GM23338 (cell line): ENCODE measurements at regions not wholly inside any gene's neighbourhood (a gene's known extent, or its start where the extent isn't known, plus 50 kb on each side); places are given as distances from the start of the nearest gene placed in this dataset.

ENCODE experiments used
- CREB1 ChIP-seq: fragments of 250-450 bp; sonication (Bioruptor Pico); IDR thresholded peaks from 2 replicates; pipeline ENCODE4 v1.5.0; 2020; ENCODE audit warnings: low read depth, mild to moderate bottlenecking, moderate library complexity
- EZH2 ChIP-seq: fragments of 200-600 bp; sonication (generic); IDR thresholded peaks from one replicate; pipeline ENCODE4 v1.8.0; 2017; ENCODE audit warnings: antibody characterized with exemption, mild to moderate bottlenecking, low read depth; ENCODE audit not compliant: unreplicated experiment
- EZH2phosphoT487 ChIP-seq: fragments of 200-600 bp; sonication (generic); IDR thresholded peaks from one replicate; pipeline ENCODE4 v1.8.1; 2018; ENCODE audit warnings: antibody characterized with exemption; ENCODE audit not compliant: unreplicated experiment
- NANOG ChIP-seq: IDR thresholded peaks from 2 replicates; pipeline ENCODE4 v1.6.1; 2016; ENCODE audit warnings: antibody characterized with exemption, borderline replicate concordance
- POLR2AphosphoS5 ChIP-seq: IDR thresholded peaks from 2 replicates; pipeline ENCODE4 v1.6.1; 2016; ENCODE audit warnings: antibody characterized with exemption, low read depth
- ZNF331 ChIP-seq: fragments of 250-450 bp; sonication (Bioruptor Pico); IDR thresholded peaks from 2 replicates; pipeline ENCODE4 v1.5.0; 2020; ENCODE audit warnings: low read depth, mild to moderate bottlenecking, moderate library complexity
- TF ChIP-seq, protein P1 (sequence below), 2 experiments: fragments of 200-600 bp in 1 of 2; sonication (generic) in 1 of 2; conservative IDR thresholded peaks; 2 replicates each; pipeline versions ENCODE4 v1.5.1 to v1.6.1; 2016 to 2017; ENCODE audit warnings: antibody characterized with exemption in 2 of 2, low read depth in 2 of 2, mild to moderate bottlenecking in 2 of 2, moderate library complexity in 1 of 2
- TF ChIP-seq, protein P2 (sequence below): IDR thresholded peaks from 2 replicates; pipeline ENCODE4 v1.6.1; 2016; ENCODE audit warnings: antibody characterized with exemption
- TF ChIP-seq, protein P3 (sequence below): IDR thresholded peaks from one replicate; pipeline ENCODE4 v1.6.1; 2018; ENCODE audit warnings: antibody characterized with exemption; ENCODE audit not compliant: unreplicated experiment

DNA sequence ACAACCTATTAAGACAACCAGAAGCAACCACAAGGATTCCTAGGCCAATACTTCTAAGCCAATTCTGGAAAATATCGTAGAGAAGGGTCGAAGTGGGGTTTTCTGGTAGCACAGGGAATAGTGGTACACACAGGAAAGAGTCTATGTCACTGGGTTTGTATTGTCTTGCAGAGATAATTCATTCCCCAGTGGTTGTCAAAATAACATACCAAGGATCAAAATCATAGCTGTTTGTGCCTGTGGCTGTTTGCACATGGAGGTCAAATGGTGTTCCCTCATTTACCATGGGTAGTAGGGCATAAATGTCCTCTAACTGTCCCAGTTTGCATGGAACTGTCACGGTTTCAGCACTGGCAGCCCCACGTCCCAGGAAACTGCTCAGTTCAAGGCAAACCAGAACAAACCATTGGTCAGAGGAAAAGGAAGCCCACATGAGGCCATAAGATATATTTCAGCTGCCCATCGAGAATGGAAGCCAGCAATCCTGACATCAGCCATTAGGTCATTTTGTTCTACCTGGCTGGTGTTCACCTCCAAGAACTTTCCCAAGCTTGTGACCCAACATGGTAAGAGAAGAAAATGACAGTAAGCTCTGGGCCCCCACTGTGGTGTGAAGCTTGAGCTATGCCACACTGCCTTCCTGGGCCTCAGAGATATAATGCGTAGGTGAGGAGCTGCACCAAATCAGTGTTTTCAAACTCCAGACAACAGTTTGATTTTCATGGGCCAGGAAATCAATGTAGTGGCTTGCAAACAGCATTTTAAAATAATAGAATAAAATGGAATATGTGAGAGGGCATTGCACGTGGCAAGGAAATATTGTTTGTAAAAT lies 53.9 kb upstream of the NFE2L3 start:
- TF ChIP-seq, protein P1, sequence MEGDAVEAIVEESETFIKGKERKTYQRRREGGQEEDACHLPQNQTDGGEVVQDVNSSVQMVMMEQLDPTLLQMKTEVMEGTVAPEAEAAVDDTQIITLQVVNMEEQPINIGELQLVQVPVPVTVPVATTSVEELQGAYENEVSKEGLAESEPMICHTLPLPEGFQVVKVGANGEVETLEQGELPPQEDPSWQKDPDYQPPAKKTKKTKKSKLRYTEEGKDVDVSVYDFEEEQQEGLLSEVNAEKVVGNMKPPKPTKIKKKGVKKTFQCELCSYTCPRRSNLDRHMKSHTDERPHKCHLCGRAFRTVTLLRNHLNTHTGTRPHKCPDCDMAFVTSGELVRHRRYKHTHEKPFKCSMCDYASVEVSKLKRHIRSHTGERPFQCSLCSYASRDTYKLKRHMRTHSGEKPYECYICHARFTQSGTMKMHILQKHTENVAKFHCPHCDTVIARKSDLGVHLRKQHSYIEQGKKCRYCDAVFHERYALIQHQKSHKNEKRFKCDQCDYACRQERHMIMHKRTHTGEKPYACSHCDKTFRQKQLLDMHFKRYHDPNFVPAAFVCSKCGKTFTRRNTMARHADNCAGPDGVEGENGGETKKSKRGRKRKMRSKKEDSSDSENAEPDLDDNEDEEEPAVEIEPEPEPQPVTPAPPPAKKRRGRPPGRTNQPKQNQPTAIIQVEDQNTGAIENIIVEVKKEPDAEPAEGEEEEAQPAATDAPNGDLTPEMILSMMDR (conservative IDR thresholded peaks at IDR 0.05; ENCODE audit: low read depth in 2 of 2) = no peak
- TF ChIP-seq EZH2 (no peak), EZH2phosphoT487 (no peak), CREB1 (no peak), ZNF331 (CRISPR knock-in tag) (no peak), POLR2AphosphoS5 (no peak), NANOG (no peak)
- TF ChIP-seq, protein P2, sequence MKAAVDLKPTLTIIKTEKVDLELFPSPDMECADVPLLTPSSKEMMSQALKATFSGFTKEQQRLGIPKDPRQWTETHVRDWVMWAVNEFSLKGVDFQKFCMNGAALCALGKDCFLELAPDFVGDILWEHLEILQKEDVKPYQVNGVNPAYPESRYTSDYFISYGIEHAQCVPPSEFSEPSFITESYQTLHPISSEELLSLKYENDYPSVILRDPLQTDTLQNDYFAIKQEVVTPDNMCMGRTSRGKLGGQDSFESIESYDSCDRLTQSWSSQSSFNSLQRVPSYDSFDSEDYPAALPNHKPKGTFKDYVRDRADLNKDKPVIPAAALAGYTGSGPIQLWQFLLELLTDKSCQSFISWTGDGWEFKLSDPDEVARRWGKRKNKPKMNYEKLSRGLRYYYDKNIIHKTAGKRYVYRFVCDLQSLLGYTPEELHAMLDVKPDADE = no peak
- TF ChIP-seq, protein P3, sequence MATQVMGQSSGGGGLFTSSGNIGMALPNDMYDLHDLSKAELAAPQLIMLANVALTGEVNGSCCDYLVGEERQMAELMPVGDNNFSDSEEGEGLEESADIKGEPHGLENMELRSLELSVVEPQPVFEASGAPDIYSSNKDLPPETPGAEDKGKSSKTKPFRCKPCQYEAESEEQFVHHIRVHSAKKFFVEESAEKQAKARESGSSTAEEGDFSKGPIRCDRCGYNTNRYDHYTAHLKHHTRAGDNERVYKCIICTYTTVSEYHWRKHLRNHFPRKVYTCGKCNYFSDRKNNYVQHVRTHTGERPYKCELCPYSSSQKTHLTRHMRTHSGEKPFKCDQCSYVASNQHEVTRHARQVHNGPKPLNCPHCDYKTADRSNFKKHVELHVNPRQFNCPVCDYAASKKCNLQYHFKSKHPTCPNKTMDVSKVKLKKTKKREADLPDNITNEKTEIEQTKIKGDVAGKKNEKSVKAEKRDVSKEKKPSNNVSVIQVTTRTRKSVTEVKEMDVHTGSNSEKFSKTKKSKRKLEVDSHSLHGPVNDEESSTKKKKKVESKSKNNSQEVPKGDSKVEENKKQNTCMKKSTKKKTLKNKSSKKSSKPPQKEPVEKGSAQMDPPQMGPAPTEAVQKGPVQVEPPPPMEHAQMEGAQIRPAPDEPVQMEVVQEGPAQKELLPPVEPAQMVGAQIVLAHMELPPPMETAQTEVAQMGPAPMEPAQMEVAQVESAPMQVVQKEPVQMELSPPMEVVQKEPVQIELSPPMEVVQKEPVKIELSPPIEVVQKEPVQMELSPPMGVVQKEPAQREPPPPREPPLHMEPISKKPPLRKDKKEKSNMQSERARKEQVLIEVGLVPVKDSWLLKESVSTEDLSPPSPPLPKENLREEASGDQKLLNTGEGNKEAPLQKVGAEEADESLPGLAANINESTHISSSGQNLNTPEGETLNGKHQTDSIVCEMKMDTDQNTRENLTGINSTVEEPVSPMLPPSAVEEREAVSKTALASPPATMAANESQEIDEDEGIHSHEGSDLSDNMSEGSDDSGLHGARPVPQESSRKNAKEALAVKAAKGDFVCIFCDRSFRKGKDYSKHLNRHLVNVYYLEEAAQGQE = no peak
